GM04503 (cell line): ENCODE measurements at regions not wholly inside any gene's neighbourhood (a gene's known extent, or its start where the extent isn't known, plus 50 kb on each side); places are given as distances from the start of the nearest gene placed in this dataset.
A peak's percentile ranks its signal among the peaks of the same experiment; 100 is the strongest.
"Not testable (repeated sequence)": the region's sequence is repeated elsewhere in the genome, so short reads cannot be mapped to it uniquely, and the experiment has no call there.

ENCODE experiments used
- DNase-seq: peaks from one replicate; pipeline ENCODE4 v3.0.0-alpha.2; 2012; ENCODE audit warnings: low read depth

- no peak for DNase-seq
Observed at GRCh38 chr11:87871056-87871455, 304.2 kb downstream of the RAB38 start.

- no peak for DNase-seq
Observed at GRCh38 chr11:87870086-87870485, 305.2 kb downstream of the RAB38 start.

- DNase-seq = no peak
Observed at GRCh38 chr11:87866951-87867350, 308.3 kb downstream of the RAB38 start.

GRCh38 chr11:87861030-87861429, 314.2 kb downstream of the RAB38 start:
- no peak for DNase-seq

GRCh38 chr11:87859636-87860035, 315.6 kb downstream of the RAB38 start:
- no peak for DNase-seq

GRCh38 chr11:87851827-87852226, 323.4 kb downstream of the RAB38 start:
- no peak for DNase-seq

GRCh38 chr11:87851234-87851633, 324.0 kb downstream of the RAB38 start:
- peak; percentile 21 for DNase-seq

GRCh38 chr11:87849216-87849615, 326.0 kb downstream of the RAB38 start:
- DNase-seq = no peak

GRCh38 chr11:87840786-87841185, 334.5 kb downstream of the RAB38 start:
- no peak for DNase-seq

GRCh38 chr11:87832211-87832610, 343.0 kb downstream of the RAB38 start:
- DNase-seq = no peak

GRCh38 chr11:87820011-87820410, 355.2 kb downstream of the RAB38 start:
- no peak for DNase-seq

GRCh38 chr11:87819151-87819550, 356.1 kb downstream of the RAB38 start:
- DNase-seq = peak; percentile 2

- DNase-seq = no peak
Observed at GRCh38 chr11:87812571-87813365, 362.5 kb downstream of the RAB38 start.

GRCh38 chr11:87810486-87810885, 364.8 kb downstream of the RAB38 start:
- DNase-seq = no peak

- DNase-seq = no peak
Observed at GRCh38 chr11:87809256-87809655, 366.0 kb downstream of the RAB38 start.

GRCh38 chr11:87804176-87804575, 371.1 kb downstream of the RAB38 start:
- DNase-seq = no peak

GRCh38 chr11:87803748-87804147, 371.5 kb downstream of the RAB38 start:
- no peak for DNase-seq

GRCh38 chr11:87784862-87785261, 390.4 kb downstream of the RAB38 start:
- not testable (repeated sequence) for DNase-seq

GRCh38 chr11:87780068-87780413, 395.2 kb downstream of the RAB38 start:
- no peak for DNase-seq

GRCh38 chr11:87779276-87780067, 395.8 kb downstream of the RAB38 start:
- DNase-seq = no peak

GRCh38 chr11:87778357-87778756, 396.9 kb downstream of the RAB38 start:
- DNase-seq = no peak

- DNase-seq = no peak
Observed at GRCh38 chr11:87775036-87775435, 400.2 kb downstream of the RAB38 start.

- DNase-seq = no peak
Observed at GRCh38 chr11:87769661-87770060, 405.6 kb downstream of the RAB38 start.
